ENCODE measurements at regions not wholly inside any gene's neighbourhood (a gene's known extent, or its start where the extent isn't known, plus 50 kb on each side); places are given as distances from the start of the nearest gene placed in this dataset.

- Histone ChIP-seq H2BK5ac (ENCODE audit: low read depth, low read length, poor library complexity, severe bottlenecking) (no peak overlapping the region), H3K79me1 (ENCODE audit: low read depth in 1 of 2, low read length in 2 of 2) (no peaks in the 10 kb centered on the region), H4K91ac (ENCODE audit: insufficient read depth, low read depth, low read length) (no peak overlapping the region), H3K14ac (replicated peaks; ENCODE audit: low read depth, low read length) (no peak overlapping the region), H2AFZ (replicated peaks; ENCODE audit: low read length, poor library complexity) (no peak overlapping the region), H2AK9ac (replicated peaks; ENCODE audit: low read depth, low read length, poor library complexity) (no peak overlapping the region), H2BK120ac (ENCODE audit: low read depth, low read length) (no peak overlapping the region), H3K4me1 (ENCODE audit: control insufficient read depth, insufficient read depth, low read length) (no peaks in the 10 kb centered on the region), H2BK15ac (ENCODE audit: low read depth, low read length) (no peak overlapping the region), H3K9ac (ENCODE audit: low read depth, low read length) (no peak overlapping the region), H3K4ac (ENCODE audit: low read depth, low read length) (no peak overlapping the region), H3K56ac (ENCODE audit: extremely low read depth, insufficient read depth, low read length) (no peak overlapping the region), H3K9me3 (ENCODE audit: control insufficient read depth, insufficient read depth, low read length) (peaks cover 10% of the 10 kb centered on the region; the same call in 1 of the 2 replicates), H4K5ac (ENCODE audit: low read depth, low read length) (no peak overlapping the region), H4K8ac (ENCODE audit: low read depth in 2 of 2, low read length in 2 of 2) (no peak overlapping the region), H3K18ac (ENCODE audit: low read depth, low read length) (no peak overlapping the region), H3K23ac (ENCODE audit: low read depth, low read length) (no peak overlapping the region), H3K27ac (ENCODE audit: insufficient read depth, low read length) (no peak overlapping the region), H2AK5ac (ENCODE audit: low read depth, low read length) (no peak overlapping the region), H2BK20ac (ENCODE audit: low read depth, low read length) (no peak overlapping the region), H3K4me2 (ENCODE audit: low read depth, low read length) (no peak overlapping the region), H4K20me1 (ENCODE audit: insufficient read depth, low read length) (no peaks in the 10 kb centered on the region), H3K9me1 (ENCODE audit: insufficient read depth, low read length) (no peaks in the 10 kb centered on the region), H3K36me3 (ENCODE audit: control insufficient read depth, insufficient read depth, low read length) (no peaks in the 10 kb centered on the region), H3K4me3 (ENCODE audit: insufficient read depth, low read depth, low read length) (no peak overlapping the region), H3K27me3 (ENCODE audit: control insufficient read depth, insufficient read depth, low read length) (no peaks in the 10 kb centered on the region)
- 71% methylated on average over 9 of the region's 12 CpGs; no CpG with 5 or more reads in 1 of the 2 experiments for WGBS, 2 experiments (ENCODE audit: extremely low coverage in 2 of 2, insufficient read length in 1 of 2)
- intact Hi-C loops (cut with micrococcal nuclease), result no loop called here
- ATAC-seq (ENCODE audit: low read depth), result no peak
- POLR2A ChIA-PET (ENCODE audit: unreplicated experiment), result no interaction called here
- in situ Hi-C loops (cut with MboI; ENCODE audit: low sequenced_read_pairs), result no loop called here
- CTCF ChIA-PET, result no interaction called here
- dilution Hi-C loops (cut with HindIII; ENCODE audit: low sequenced_read_pairs, unreplicated experiment), result no loop called here
- BruUV-seq (replicated peaks), result no TSS peak
- no peak for DNase-seq
- TF ChIP-seq CHD1 (IDR thresholded peaks at IDR 0.05; ENCODE audit: low read depth, low read length) (no peak), SMC3 (IDR thresholded peaks at IDR 0.05; ENCODE audit: low read depth, low read length) (no peak), RFX5 (IDR thresholded peaks at IDR 0.05; ENCODE audit: low read depth, low read length) (no peak), MAFK (IDR thresholded peaks at IDR 0.05; ENCODE audit: low read depth, low read length) (no peak), CTCF (conservative IDR thresholded peaks at IDR 0.05; ENCODE audit: low read depth, low read length) (no peak), FOS (IDR thresholded peaks at IDR 0.05; ENCODE audit: low read depth, low read length) (no peak), MXI1 (IDR thresholded peaks at IDR 0.05; ENCODE audit: borderline replicate concordance, low read depth, low read length) (no peak)
- TF ChIP-seq, protein P1, sequence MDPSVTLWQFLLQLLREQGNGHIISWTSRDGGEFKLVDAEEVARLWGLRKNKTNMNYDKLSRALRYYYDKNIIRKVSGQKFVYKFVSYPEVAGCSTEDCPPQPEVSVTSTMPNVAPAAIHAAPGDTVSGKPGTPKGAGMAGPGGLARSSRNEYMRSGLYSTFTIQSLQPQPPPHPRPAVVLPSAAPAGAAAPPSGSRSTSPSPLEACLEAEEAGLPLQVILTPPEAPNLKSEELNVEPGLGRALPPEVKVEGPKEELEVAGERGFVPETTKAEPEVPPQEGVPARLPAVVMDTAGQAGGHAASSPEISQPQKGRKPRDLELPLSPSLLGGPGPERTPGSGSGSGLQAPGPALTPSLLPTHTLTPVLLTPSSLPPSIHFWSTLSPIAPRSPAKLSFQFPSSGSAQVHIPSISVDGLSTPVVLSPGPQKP (IDR thresholded peaks at IDR 0.05; ENCODE audit: borderline replicate concordance, low read depth, low read length), result no peak
These were observed 752.1 kb upstream of the PCDH20 start for GRCh38 chr13:62167650-62168172.
